Stimulated activated CD4-positive, alpha-beta T cell treated with anti-CD3 and anti-CD28 coated beads, Interleukin-2, amount 100 ng/mL, for 24 hours (primary cell): ENCODE measurements at regions not wholly inside any gene's neighbourhood (a gene's known extent, or its start where the extent isn't known, plus 50 kb on each side); places are given as distances from the start of the nearest gene placed in this dataset.

Experiments used
- DNase-seq, 2 donors: peaks; one replicate each; pipeline ENCODE4 v3.0.0-alpha.2; 2020

DNA sequence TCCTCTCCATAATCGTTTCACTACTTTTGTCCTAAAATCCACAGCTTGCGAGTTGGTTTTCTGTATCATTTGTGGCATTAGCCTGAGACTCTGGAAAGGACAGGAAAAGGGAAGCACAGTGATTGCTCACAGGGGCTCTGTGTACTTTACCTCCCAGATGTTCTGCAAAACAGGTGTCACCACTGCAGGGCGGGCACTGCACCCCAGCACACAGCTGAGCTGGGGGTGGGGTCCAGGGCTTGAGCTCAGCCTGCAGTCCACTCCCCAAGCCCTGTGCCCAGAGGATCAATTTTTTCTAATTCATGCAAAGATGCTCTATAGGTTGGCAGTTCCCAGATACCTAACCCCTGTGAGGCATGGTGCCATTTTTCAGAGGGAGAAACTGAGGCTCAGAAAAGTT is 119.4 kb upstream of the GLI2 start:
- DNase-seq: no peak

DNA sequence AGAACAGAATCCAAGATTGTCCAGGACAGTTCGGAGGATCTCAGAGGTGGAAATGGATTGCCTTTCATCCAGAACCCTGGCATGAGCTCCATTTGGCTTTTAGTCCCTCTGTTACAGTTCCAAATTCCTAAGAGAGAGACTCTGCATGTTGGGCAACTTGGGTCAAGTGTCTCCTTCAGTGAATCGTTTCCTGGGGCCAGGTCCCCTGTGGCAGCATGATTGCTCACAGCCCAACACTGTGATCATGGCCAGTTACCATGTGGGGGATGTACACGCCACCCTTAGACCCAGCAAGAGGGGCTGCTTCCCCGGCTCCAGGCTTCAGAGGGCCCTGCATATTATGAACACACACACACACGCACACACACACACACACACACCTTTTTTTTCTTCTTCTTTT is 118.6 kb upstream of the GLI2 start:
- no peak for DNase-seq

- DNase-seq: no peak
Observed at GRCh38 chr2:120618830-120619229, 116.8 kb upstream of the GLI2 start.

GRCh38 chr2:120619579-120619978 is 116.1 kb upstream of the GLI2 start:
- DNase-seq: no peak

DNA sequence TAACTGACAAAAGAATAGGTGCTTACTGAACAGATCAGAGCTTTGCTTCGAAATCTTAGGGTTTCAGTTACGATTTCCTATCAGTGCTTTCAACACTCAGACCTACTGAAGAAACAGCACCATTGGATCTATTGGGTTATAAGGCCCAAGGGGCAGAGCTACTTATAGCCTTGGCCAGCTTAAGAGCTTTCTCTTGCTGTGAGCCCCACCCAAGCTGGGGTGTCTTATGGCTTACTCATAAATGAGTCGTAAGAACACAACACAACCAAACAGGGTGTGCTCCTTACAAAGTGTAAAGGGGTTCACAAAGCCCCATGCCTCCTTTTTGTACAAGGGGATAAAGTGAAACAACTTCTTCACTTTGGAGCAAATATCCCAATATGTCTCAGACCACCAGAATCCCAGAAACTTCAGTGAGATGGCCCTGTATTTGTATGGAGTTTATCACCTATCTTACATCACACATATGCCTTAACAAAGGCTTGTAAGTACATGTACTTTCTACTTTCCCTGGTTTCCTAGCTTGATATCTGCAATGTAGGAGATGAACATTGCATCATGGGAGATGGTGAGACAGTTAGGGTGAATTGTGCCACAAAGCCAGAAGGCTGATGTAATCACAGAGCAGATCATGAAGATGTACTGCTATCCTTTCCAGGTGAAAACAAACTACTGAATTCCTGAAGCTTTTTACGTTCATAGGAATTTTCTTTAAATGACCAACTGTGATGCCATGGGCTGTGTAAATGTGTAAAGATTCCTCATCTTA is 115.5 kb upstream of the GLI2 start:
- DNase-seq: no peak

GRCh38 chr2:120622159-120622869 is 113.4 kb upstream of the GLI2 start:
- DNase-seq: no peak

- no peak for DNase-seq
Observed at GRCh38 chr2:120622886-120623753, 112.5 kb upstream of the GLI2 start.

GRCh38 chr2:120624061-120624737 is 111.5 kb upstream of the GLI2 start:
- no peak for DNase-seq

DNA sequence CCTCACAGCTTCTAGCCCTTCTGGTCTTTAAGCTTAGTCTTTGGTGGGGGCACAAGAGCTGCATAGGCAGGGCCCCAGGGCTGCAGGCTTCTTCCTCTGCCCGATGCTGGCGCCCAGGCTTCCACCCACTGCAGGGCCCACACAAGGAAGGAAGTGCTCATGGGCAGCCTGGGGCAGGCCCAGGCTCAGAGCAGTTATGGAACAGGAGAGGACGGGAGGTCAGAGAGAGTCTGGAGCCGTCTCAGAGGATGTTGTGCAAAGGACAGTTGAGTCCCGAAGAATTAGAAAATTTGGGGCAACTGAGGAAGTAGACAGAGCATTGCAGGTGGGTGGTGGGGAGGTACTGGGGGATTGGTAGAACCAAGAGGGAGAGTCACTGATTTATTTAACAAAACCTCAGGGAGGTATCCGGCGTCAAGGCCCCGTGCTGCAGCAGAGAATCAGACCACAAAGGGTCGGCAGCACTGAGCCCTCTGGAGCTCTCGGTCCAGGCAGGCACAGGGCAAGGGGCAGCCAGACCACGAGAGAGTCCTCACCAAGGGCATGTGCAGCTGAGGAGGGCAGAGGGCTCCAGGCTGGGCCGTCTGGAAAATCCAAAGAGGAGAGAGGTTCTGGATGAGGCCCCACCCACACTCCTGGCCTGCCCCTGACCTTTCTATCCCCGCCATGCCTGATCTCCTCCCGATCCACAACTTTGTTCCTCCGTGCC is 110.8 kb upstream of the GLI2 start:
- DNase-seq: no peak

GRCh38 chr2:120625865-120626560 is 109.7 kb upstream of the GLI2 start:
- no peak for DNase-seq

GRCh38 chr2:120626566-120626965 is 109.1 kb upstream of the GLI2 start:
- no peak for DNase-seq

- no peak for DNase-seq
Observed at GRCh38 chr2:120628248-120628647, 107.4 kb upstream of the GLI2 start.

- no peak for DNase-seq
Observed at GRCh38 chr2:120629241-120629895, 106.3 kb upstream of the GLI2 start.

GRCh38 chr2:120630031-120630701 is 105.5 kb upstream of the GLI2 start:
- no peak for DNase-seq

- DNase-seq: no peak
Observed at GRCh38 chr2:120631236-120631635, 104.4 kb upstream of the GLI2 start.

DNA sequence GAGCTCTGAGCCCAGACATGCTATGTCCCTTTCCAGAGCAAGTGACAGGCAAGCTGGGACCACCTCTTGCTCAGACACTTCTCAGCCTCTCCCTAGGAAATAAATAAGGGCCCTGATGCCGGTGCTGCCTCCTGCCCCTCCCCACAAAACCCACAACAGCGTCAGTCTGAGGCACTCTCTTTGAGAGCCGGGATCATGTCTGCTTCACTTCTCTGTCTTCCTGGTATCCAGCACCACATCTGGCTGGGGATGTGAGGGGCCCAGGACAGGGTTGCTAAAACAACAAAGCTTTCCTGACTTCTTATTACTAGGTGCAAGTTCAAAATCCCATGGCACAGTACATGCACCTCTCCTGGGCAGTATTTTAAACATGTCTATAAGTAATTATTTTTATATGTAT is 103.9 kb upstream of the GLI2 start:
- DNase-seq: no peak

DNA sequence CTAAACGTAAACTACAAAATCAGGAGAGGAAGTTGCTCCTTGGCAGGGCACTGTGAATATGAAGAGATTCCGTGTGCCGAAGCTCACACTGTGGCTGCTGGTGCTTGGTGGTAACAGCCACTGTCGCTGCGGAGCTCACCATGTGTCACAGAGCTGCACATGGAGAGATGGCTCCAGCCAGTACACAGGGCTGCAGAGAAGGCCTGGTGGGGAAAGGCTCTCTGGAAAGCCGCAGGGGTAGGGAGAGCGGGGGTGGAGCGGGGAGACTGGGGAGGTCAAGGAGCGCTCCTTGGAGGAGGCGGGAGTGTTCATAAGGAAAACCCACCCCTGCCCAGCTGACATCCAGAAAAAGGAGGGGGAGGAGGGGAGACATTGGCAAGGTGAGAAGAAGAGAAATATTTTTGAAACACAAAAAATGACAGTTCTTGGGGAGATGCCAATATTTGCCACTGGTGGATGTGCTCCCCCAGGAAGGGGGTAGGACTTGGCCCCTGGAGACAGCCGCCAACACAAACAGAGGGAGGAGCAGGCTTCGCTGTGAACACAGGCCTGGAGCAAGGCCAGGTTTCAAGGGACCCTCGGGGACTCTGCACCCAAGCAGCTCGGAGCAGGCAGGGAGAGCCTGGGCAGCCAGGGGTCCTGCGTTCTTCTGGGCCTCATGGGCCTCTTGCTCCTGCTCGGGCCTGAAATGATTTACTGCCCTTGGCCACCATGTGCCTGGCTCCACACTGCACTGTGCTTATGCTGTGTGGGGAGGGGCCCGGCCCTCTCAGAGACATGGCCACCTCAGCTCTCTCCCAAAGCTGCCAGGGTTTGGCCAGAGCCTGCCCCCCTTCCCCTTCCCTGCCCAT is 102.6 kb upstream of the GLI2 start:
- DNase-seq: no peak

- no peak for DNase-seq
Observed at GRCh38 chr2:120634533-120634932, 101.1 kb upstream of the GLI2 start.

DNA sequence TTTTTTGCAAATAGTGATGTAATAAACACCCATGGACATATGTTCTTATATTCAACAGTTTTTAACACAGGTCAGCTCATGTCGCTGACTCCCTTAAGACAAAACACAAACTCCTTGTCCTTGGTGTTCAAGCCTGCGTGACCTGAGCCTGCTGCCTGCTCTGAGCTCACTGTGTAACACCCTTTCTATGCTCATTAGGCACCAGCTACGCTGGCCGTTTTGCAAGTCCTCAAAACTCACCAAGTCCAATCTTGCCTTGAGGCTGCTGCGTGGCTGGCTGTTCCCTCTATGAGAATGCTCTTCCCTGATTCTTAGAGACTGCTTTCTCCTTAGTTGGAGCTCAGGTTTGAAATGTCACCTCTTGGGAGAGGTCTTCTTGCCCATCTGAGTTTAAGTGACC is 100.5 kb upstream of the GLI2 start:
- DNase-seq: no peak

DNA sequence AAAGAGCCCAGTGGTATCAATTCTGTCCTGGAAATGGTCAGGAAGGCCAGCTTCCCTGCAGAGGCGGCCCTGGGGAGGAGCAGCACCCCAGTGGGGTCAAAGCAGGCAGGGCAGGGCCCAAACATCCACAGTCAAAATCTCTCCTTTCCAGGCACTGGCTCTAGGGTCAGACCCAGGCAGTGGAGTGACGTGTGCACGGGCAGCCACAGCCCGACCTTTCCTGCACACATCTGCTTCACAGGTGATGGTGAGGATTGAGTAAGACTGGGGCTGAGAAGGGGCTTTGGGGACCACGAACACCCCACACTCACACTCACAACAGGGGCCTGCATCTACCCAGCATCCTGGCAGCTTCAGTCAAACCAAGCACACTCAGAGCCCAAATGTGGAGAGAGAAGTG is 97.8 kb upstream of the GLI2 start:
- no peak for DNase-seq
